NCI-H345 treated with DMSO at 0.1 percent for 48 hours (cell line): ENCODE measurements at regions not wholly inside any gene's neighbourhood (a gene's known extent, or its start where the extent isn't known, plus 50 kb on each side); places are given as distances from the start of the nearest gene placed in this dataset.
"Not testable (repeated sequence)": the region's sequence is repeated elsewhere in the genome, so short reads cannot be mapped to it uniquely, and the experiment has no call there.

ENCODE experiments used
- DNase-seq: peaks from one replicate; lab custom pipeline; 2025; ENCODE audit not compliant: unreplicated experiment; lab: John Stamatoyannopoulos, UW

DNA sequence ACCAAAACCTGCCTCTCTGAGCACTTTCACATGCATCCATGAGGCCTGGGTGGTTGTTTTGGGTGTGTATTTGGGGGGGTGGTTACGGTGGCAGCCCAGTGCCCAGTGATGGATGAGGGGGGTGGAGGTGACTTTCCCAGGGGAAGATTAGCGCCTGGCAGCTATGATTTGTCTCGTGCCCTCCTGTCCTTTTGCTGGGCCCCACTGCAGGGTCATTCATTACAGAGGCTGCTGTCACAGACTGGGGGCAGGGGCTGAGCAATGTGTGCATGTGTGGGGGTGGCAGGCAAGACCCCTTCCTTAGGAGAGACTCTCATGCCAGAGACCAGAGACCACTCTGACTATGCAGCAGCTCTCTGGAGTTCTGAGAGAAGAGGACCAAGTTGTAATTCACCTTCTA lies 93.7 kb downstream of the MRM1 start:
- DNase-seq, result no peak

DNA sequence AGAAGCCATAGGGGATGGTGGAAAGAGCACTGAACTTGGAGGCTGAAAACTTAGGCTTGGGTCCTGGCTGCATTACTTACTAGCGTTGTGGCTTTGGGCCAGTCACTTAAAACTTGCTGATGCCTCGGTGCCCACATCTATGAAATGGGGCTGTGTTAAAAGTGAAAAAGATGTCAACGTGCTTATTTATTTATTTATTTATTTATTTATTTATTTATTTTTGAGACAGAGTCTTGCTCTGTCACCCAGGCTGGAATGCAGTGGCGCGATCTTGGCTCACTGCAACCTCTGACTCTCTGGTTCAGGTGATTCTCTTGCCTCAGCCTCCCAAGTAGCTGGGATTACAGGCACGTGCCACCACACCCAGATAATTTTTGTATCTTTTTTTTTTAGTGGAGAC lies 94.3 kb downstream of the MRM1 start:
- DNase-seq, result not testable (repeated sequence)

DNA sequence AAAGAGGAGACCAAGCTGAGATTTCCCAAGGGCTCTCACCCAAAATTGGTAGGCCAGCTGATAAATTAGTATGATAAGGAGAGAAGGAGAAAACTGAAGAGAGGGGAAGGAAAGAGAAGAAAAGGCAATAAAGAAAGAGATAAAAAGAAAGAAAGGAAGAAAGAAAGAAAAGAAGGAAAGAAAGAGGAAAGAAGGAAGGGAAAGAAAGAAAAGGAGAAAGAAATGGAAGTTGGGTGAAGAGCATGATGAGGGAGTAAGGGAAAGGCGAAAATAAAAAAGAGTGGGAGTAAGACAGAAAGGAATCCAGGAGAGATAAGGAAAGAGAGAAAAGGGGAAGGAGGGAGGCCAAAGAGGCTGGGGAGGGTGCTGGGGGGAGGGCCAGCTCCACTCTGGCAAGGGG lies 95.4 kb downstream of the MRM1 start:
- no peak for DNase-seq

DNA sequence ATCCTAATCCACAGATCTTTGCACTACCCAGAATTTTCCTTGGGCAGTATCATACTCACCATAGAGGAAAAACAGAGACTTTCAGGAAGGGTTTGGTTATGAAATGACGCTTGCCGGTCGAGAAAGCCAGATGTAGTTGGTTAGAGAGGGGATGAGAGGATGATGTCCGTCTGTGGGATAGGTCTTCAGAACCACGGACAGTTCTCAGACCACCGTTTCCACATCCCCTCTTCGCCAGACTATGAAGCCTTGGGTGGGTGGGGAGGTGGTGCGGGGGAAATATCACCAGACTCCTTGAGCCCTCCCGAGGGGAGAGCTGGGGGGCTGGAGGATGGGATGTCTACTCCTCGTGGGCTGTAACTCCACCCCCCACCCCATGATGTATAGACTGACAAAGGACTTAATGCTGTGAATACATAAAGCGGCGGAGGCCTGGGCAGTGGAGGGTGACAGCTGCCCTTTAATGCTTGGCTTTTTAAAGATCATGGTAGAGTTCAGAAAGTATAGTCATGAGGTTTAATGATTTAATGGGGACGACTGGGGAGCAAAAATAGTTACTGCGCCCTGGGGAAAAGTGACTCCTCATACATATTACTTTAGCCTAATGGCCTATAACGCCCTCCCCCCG lies 96.6 kb downstream of the MRM1 start:
- DNase-seq, result no peak

DNA sequence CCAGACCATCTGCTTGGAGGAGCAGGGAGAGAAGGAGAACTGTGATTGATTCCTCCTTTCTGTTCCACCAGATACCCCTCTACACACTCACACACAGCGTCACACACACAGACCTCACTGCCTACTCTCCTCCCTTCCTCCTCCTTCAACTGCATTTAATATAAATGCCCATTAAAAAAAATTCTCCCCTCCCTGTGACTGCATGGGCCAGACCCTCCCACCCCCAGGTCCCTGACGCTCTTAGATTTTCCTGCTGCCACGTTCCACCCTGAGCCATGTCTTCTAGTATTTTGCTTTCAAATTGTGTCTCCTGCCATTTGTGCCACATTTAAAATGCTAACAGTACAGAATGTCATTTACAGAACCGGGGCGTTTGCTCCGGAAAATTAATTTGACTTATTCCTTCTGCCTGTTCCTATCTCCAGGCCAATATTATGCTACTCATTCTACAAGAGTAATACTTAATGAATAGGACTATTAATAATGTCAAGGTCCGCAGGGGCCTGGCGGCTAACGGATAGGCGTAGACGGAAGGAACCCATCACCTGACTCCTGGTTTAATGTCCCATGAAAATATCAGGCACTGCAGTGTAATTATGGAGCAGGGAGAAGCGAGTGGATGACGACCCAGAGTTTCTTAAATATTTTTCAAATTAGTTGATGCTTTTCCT lies 100.2 kb downstream of the MRM1 start:
- DNase-seq, result no peak

DNA sequence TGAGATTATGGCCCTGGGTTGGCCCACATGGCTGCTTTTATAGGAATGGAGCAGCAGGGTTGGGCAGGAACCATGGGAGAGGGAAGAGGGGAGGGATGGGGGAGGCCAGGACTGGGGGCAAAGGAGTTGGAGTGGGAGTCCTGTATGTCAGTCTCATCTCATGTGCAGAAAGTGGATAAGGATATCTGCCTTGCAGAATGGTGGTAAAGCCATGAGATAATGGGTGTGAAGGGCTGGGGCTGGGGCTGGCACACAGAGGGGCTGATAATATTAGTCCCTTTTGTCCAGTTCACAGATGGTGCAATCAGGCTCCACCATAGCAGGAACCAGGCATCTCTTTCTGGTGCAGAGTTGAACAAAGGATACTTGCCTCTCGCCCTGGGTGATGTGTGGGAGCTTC lies 101.3 kb downstream of the MRM1 start:
- DNase-seq, result no peak

DNA sequence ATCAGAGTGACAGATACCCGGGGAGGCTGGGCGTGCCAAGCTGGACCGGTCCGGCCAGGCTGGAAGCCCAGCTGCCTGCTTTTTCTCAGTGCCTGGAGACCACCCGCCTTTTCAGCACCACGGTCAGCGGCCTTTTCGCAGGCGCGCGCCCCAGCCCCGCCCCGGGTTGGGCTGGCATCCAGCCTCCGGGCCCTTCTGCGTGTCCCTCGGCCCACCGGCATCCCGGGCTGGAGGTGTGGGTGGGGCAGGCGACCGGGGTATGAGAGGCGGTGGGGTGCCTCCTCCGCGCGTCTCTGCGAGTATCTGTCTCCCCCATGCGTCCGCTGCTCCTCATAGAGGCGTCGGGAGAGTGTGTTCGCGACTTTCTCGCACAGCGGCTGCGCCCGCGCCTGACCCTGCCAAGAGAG lies 102.5 kb downstream of the MRM1 start:
- DNase-seq, result no peak

DNA sequence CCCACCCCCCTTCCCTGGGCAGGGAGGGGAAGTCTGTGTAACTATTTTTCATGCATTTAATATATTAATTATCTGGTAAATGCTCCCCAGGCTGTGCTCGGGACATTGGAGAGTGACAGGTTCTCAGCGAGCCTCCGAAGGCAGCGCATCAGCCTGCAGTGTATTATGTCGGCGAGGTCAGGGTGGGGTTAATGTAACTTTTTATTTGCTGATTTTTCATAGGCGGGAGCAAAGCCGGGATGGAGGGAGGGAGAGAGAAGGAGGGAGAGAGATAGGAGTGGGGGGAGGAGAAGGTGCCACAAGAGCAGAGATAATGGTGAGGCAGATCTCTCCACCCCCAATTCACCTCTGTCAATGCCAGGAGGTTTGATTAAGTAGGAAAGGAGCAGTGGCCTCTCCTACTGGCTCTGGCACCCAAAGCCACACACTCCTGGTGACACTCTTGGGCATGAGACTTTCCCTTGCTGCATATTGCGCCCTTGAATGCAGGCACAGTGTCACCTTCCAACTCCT lies 104.0 kb downstream of the MRM1 start:
- DNase-seq, result no peak

DNA sequence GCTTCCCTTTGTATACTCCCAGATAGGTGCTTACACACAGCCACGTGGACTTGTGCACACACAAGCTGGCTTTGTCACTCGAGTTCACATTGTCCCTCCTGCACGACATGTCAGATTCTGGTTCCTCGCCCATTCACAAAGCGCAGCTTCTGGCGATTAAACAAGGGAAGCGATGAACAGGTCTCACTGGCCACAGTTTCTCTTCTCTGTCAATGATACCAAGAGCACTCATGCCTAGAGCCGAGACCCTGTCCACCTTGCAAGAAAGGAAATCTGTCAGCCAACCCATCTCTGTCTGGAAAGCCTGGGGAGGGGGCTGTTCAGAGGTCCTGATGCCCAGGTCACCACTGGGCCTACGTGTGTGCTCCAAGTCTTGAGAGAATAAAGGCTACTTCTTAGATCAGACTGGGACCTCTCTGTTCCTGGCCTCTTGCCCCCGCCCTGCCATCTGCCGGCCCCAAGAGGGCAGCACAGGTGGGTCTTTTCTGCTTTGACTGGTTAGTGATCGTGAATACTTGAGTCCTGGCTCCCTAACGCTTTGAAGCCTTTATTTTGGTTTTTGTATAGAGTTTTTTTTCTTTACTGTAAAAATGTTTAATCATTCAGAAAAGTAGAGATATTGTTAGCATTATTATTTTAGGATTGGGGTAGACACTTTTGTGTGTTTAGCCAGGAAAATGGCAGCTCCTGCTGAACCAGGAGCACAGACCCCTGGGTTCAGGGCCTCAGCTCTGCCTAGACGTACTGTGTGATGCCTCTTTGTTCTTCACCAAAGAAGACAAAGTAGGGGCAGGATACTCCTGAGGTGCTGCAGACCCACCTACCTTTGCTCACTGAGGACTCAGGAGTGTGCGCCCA lies 104.7 kb downstream of the MRM1 start:
- peak; percentile 46 for DNase-seq

DNA sequence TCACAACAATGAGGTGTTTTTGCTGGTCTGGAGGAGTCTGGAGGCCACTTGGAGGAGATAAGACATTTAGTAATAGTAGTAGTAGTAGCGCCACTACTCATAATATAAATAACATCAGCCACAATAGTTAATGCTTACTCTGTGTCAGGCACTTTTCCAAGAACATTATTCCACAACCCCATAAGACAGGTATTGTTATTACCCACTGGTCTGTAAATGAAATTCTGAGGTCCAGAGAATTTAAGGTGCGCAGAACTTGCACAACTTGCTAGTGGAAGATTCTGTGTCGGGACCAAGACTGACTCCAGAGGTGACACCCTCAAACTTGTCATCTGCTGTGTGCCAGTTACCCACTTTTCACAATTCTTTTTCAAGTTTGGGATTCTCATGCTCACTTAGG lies 106.5 kb downstream of the MRM1 start:
- no peak for DNase-seq

DNA sequence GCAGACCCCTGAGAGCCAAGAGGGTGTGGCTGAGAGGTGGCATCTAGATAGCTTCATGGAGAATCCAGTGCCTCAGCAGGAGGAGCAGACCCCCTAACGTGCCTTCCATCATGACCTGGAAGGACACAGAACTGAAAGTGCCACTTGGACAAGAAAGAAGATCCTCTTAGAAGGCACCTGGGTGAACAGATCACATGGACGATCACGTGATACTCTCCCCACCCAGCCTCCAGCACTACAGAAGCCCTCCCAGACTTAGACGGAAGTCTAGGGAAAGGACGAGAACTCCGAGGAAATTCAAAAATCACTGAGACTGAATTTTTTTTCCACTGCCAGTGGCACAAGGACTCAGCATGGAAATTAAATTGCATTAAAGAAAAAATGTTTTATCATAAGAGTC lies 113.4 kb downstream of the MRM1 start:
- DNase-seq, result no peak

DNA sequence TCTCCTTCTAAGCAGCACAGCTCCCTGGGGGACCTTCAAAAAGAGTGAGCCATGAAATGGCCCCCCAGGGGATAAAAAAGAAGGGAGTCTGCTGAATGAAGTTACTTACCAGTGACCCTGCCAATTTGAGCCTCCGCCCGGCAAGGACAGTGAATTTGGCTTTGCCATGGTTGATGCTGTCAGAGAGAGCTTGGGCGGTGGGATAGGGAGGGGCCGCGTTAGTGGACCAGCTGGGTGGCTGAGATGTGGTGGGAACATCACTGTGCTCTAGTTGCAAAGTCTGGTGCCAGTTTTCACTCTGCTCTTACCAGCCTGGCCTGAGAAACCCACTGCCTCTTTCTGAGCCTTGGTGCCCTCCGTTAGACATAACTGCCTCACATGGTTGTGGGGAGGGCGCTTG lies 114.6 kb downstream of the MRM1 start:
- DNase-seq, result no peak

DNA sequence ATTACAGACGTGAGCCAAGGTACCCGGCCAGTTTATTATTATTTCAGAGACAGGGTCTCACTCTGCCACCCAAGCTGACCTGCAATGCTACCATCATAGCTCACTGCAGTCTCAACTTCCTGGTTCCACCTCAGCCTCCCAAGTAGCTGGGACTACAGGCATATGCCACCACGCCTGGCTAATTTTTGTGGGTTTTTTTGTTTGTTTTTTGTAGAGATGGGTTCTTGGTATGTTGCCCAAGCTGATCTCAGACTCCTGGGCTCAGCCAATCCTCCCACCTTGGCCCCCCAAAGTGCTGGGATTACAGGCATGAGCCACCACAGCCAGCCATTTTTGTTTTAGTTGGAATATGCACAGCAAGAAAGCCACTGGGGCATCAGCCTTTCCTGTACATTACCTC lies 115.7 kb downstream of the MRM1 start:
- no peak for DNase-seq

DNA sequence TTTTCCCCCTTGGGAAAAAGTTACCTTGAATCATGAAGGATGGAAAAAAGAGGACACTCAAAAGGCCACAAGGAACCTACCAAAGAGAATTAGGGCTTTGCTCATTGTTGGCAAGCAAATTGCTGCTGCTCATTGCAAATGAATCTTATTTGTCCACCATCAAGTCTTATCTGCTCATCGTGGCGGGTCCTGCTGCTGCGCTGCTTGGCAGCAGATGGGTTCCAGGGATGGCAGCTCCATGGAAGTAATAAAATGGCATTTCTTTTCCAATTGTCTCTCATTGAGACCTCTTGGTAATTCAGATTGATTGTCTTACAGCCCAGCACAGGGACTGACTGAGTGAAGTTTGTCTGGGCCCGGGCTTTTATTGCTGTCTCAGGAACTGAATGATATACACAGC lies 118.7 kb downstream of the MRM1 start:
- no peak for DNase-seq

DNA sequence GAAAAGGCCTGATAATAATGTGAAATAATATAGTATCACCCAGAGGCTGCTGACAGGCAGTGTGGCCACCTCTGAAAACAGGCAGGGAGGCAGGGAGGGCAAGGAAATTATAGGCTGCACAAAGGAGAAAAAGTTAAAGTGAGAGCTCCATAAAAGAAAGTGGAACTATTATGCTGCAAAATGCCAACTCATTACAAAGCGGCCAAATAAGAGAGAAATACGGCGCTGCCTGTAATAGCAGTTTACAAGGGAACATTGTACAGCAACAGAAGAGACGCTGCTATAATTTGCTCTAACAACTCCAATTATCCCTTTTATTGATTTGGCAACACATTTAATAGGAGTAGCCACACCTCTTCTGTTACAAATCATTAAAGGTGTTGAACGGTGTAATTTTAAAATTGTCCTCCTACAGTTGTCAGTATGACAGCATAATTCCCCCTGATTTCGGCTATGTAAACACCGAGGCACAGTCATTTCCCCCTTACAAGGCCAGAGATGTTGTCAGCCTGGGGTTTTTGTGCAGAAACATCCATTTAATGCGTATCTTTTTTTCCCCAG lies 120.3 kb downstream of the MRM1 start:
- no peak for DNase-seq

DNA sequence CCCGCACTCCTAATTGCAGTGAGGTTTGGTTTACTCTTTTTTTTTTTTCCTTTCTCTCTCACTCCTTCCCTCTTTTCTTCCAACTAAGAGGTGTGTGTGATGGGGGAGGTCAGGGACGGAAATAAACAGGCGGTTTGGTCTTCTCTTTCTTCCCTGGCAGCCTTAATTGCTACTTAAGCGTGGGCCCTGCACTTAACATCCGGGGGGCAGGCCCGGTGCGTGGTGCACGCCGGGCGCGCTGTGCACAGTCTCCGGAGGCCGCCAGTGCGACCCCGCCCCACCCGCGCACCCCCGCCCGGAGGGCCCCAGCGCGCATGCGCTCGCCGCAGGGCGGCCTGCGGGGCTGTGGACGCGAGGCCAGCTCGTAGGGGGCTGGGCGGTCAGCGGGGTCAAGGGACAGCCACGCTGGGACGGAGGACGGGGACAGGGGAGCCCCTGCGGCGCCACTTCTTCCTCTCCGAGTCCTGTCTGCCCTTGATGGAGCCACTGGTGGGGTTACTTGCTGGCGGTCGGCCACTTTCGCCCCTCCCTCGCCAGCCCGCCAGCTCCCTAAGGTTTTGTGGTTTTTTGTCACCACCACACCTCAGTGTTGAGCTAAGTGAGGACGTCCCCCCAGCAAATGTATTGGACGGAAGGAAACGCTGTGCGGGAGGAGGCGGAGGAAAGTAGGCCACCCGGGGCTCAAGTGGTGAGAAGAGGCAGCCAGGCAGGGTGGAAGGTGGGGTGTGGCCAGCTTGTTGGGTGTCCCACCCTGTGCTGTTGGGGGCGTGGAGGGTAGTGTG lies 120.9 kb downstream of the MRM1 start:
- peak; percentile 71 for DNase-seq

DNA sequence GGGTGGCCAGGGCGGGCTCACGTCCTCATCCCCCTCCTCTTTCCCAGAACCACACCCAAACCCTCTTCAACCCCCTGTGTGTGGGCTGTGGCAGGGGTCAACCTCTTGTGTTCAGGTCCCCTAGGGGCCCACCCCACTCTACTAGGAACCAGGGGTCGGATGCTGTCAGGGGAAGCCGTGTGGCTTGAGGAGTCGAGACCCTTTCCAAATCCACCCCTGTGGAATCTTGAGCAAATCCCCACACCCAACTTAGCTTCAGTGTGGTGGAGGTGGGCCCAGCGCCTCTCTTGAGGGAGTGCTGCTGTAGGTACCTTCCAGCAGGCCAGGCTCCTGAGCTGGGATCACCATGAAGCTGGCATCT lies 121.5 kb downstream of the MRM1 start:
- DNase-seq, result no peak

DNA sequence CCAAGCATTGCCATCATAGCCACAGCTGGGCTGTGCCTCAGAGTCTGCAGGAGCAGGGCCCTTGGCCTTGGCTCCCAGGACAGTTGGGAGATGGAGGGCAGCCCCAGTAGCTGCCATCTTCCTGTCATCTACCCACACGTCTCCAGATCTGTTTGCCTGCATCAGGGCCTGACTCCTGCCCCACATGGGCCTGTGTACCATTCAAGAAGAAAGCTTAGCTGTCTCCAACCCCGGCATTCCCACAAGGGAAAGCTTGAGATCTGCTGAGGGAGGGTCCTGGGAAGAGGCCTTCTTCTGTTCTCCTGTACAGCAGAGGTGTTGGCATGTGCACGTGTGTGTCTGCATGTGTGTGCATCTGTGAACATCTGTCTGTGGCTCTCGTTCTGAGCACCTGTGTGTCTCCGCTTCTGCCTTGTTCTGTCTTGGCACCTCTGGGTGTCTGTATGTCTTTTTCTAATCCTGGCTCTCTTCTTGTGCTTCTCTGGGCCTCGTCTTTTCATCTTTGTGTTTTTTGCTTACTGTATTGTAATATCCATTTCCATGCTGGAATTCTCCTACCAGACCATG lies 122.2 kb downstream of the MRM1 start:
- DNase-seq, result no peak

DNA sequence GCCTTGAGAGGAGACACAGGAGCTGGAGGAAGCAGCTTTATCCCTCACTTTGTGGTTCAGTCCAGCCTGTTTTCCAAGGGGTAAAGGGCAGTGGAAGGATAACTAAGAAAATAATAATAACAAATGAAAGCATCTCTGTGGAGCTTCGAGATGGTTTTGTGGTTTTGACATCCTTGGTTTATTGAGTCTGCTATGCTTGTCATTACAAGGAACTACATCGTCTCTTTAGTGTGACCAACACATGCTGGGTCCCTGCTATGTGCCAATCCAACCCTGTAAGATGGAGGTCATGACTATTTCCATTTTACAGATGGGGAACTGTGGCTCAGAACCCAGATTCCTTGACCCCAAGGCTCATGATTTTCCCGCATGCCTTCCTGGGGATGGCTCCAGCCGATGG lies 124.8 kb downstream of the MRM1 start:
- DNase-seq, result no peak

DNA sequence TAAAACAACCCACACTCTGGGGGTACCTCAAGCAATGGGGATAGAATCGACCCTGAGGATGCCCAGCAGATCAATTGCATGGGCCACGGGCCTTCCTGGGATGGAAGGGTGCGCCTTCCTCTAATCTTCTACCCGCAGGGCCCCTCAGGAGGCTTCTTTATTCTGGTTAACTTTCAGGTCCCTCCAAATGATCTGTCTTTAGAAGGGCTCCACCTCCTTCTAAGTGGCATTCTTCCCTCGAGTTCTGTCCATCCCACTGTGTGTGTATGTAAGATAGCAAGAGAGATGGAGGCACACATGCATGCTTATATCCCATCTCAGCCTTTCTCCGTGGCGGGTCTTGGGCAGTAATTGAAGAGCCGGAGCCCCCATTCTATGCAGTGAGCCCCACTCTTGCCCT lies 125.7 kb downstream of the MRM1 start:
- no peak for DNase-seq

DNA sequence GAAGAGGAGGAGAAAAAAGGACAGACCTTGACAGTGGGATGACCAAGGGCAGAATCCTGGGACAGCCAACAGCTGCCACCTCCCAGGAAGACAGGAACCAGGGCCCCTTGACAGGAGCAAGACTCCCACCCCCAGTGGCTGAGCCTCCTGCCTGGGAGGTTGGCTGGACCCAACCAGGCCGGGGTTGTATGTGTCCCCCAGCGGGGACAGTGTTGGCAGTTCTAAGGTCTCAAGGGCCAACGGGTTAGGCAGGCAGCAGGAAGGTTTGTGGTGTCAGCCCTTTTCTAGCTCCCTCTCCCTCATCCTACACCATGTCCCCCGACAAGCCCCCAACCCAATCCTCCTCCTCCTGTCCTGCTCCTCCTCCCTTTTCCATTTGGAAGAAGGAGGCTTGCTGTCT lies 126.2 kb downstream of the MRM1 start:
- no peak for DNase-seq
